GM18505 (cell line): ENCODE measurements at regions not wholly inside any gene's neighbourhood (a gene's known extent, or its start where the extent isn't known, plus 50 kb on each side); places are given as distances from the start of the nearest gene placed in this dataset.

Experiments
- ATAC-seq: cut with Tn5 transposase; IDR thresholded peaks from one replicate; pipeline ENCODE4 v1.9.1; 2021; ENCODE audit not compliant: unreplicated experiment
- POLR2A ChIP-seq: IDR thresholded peaks from 4 replicates; pipeline ENCODE4 v1.6.1; 2011; ENCODE audit warnings: borderline replicate concordance; ENCODE audit not compliant: insufficient read depth, insufficient read length; ENCODE audit errors: extremely low read depth

DNA sequence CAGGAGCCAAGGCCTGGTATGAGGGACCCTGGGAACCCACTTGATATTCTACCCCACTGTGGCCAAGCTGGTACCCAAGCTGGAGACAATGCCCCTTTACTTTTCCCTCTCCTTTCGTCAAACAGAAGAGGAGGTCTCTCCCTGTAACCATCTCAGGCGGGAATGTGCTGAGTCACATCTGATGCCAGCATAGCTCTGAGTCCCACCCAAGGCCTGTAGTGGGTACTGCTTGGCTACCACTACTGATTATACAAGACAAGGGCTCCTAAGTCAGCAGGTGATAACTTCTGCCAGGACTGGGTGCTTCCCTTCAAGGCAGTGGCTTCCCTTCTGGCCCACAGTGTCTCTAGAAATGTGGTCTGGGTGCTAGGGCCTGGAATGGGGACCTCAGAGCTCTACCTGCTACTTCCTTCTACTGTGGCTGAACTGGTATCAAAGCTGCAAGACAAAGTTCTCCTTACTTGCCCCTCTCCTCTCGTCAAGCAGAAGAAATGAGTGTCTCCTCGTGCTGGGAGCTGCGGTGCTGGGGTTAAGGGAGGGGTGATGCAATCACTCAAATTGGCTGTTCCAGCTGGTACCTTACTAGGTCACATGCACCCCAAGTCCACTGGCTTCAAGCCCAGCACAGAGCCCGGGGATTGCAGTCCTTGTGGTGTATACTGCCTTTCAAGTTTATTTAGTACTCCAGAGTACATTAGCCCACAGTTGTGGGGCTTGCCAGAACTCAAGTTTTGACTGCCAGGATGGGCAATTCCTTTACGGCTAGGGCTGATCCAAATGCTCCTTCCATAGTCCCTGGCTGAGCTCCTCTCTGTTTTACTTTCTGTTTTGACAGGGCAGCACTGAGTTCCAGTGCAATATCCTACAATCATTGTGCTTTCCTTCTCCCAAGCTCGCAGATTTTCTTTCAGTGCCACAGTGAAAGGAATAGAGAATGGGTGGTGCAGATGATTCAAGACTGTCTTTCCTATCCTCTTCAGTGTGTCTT, 419.7 kb upstream of the CNTN5 start:
- no peak for TF ChIP-seq POLR2A
- no peak for ATAC-seq

DNA sequence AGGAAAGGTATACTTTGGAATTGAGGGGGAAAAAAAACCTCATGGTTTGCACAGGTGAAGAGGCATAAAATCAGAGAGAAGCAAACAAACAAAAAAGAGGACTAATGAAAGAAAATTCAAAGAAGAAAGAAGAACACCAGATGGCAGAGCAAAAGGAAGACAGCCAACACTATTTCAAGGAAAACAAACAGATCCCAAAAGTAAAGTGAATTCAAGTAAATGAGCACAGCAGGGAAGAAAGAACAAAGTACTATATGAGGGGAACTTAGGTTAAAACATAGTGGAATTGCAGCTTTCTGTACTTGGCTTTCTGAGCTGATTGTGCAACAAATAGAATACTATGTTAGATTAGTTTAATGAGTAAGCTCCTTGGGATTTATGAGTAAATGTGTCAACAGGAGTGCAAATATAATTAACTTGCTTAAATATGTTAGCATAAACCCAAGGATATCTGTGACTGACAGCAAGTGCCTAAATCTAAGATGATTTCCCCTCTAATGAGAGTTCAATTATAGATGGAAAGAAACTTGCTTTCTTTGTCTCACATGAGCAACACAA, 404.6 kb upstream of the CNTN5 start:
- no peak for ATAC-seq

DNA sequence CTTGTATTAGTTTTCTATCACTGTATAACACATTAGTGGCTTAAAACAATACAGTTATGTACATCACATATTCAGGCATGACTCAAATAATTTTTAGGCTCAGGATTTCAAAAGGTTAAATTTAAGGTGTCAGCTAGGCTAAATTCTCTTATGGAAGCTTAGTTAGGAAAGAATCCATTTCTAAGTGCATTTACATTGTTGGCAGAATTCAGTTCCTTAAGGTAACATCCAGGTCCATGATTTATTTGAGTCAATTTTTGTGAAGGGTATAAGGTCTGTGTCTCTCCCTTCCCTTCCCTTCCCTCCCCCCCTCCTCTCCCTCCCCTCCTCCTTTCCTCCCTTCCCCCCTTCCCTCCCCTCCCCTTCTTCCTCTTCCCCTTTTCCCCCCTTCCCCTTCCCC, 399.0 kb upstream of the CNTN5 start:
- no peak for TF ChIP-seq POLR2A
- no peak for ATAC-seq

More for the DNA sequence above, 404.6 kb upstream of the CNTN5 start:
- no peak for TF ChIP-seq POLR2A

DNA sequence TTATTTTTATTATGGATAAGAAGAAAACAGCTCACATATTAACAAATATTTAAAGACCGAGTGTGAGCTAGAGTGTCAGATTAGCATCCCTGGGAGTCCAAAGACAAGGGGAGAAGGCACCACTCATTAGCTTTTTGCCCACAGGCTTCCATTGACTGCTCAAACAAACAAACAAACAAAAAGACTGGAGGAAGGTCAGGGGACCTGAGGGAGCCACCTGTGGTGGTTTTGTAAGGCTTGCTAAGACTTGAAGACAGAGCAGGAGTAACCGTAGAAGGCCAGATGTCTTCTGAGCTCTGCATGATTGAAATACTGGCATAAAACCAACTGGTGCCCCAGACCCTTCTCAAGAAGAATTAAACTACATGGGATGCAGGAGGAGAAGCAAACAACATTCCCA, 395.2 kb upstream of the CNTN5 start:
- no peak for ATAC-seq
- no peak for TF ChIP-seq POLR2A

DNA sequence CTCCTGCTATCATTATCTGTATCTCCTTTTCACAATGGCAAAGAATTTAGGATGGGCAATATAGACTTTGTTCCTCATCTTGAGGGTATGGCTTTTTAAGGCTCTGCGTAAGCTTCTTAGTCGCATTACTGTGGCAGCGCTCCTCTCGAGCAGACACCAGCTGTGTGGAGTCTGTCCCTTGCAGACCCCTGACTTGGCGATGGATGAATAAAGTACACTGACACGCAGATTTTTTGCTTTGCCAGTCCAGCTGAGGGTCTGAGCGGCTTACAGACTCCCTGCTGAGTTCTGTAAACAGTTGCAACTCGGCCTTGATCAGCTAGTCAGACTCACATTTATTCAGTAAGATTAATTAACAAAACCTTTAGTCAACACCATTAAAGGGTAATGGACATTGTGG, 390.0 kb upstream of the CNTN5 start:
- TF ChIP-seq POLR2A: no peak
- ATAC-seq: no peak

DNA sequence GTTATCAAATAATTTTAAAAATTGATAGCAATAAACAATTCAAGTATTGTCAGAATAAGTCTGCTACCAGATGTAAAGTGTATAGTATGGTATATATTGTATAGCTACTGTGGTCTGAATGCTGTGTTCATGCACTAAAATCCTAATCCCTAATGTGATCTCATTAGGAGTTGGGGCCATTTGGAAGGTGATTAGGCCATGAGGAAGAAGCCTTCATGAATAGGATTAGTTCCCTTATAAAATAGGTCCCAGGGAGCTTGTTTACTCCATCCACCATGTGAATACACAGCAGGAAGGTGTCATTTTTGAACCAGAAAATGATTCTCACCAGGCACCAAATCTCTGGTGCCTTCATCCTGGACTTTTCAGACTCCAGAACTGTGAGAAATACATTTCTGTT, 363.0 kb upstream of the CNTN5 start:
- TF ChIP-seq POLR2A: no peak
- no peak for ATAC-seq

DNA sequence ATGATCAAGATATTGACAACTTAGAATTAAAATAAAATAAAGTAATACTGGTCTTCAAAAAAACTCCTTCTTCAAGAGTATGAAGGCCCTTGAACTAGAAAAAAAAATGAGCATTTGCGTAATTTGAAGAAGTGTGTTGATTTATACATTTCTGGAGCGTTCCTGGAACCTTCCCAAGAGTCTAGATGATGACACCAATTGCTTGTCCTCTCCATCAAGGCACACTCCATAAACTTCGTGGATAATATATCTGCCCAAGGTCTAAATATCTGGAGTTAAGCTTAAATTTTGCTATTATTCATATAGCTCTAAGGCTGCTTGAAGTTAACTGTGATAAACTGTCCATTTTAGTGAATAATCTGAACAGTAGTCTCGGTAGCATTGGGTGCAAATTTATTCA, 361.3 kb upstream of the CNTN5 start:
- ATAC-seq: no peak
- no peak for TF ChIP-seq POLR2A

DNA sequence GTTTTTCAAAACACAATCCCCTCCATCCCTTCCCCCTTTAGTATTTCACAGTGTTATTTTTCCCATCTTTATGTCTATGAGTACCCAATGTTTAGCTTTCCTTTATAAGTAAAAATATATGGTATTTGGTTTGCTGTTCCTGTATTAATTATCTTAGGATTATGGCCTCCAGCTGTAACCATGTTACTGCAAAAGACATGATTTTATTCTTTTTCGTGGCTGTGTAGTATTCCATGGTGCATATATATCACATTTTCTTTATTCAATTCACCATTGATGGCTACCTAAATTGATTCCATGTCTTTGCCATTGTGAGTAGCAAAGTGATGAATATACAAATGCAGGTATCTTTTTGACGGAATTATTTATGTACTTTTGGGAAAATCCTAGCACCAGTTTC, 346.4 kb upstream of the CNTN5 start:
- no peak for TF ChIP-seq POLR2A

DNA sequence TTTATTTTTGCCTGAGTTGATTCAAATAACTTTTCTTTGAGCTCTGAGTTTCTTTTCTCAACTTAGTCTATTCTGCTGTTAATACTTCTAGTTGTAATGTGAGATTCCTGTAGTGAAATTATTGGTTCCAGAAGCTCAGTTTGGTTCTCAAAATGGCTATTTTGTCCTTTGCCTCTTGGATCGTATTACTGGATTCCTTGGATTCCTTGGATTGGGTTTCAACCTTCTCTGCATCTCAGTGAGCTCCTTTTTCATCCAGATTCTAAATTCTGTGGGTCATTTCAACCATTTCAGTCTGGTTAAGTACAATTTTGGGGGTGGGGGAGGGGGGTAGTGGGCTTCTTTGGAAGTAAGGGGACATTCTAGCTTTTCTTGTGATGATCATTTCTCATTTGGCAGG, 341.1 kb upstream of the CNTN5 start:
- no peak for TF ChIP-seq POLR2A
- ATAC-seq: no peak

More for the DNA sequence above, 346.4 kb upstream of the CNTN5 start:
- ATAC-seq: no peak

DNA sequence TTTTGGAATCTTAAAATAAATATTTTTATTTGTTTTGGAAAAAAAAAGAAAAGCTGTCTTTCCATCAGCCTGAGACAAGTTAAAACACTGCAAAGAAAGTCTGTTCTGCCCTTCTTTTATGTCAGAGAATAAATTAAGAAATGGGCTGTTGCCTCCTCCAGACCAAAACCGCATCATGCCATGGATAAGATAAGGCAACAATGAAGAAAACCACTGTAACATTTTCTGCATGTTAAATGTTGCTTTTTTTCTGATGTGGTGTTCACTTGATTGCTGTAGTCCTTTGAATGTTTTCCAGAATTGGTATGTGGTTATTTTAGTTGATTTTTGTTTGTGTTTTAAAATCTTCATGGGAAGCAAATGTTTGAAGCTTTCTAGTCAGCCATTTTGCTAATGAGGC, 319.2 kb upstream of the CNTN5 start:
- no peak for TF ChIP-seq POLR2A
- no peak for ATAC-seq

DNA sequence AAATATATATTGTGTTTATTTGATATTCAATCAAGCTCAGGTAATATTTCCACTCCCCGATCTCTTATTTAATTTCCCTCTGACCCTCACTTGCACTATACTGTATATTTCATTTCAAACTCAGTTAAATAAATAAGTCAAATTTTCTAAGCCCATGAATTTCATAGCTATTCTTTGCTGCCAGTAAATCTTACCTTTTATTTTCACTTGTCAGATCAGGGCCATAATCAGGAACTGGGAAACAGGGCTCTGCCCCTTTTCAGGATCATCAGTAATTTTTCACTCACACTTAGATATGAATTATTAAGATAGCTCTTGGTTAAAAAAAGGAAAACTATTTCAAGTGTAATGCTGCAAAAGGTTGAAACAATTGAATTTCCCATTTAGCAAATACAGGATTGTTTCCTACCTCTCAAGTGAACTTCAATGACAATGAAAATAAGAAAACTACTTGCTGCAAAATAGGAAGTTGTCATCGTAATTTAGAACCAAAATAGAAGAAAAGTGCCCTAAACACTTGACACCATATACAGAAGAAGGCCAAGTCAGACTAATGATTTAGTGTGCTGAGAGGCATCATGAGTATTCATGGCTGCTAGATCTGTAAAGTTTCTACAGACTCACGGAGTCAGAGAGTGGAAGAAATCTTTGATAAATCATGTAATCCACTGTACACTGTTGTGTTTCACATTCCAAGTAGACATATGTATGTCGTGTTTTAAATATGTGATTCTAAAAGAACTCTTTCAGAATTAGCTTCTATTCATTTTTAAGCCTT, 316.8 kb upstream of the CNTN5 start:
- ATAC-seq: no peak
- no peak for TF ChIP-seq POLR2A

DNA sequence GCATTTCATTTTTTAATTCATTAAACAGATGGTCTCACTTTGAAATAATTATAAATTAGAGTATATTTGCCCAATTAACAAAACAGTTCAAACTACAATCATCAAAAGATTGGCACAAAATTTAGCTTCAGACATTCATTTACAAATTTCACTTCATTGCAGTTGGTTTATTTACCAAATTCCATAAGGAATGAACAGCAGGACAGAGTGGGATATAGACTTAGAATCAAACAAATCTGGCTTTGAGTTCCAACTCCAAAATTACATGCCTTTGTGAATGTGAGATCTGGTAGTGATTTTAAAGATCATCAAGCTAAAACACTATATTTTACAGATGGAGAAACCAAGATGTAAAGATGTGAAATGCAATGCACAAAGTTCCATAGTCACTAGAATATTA, 310.7 kb upstream of the CNTN5 start:
- ATAC-seq: no peak
- no peak for TF ChIP-seq POLR2A

DNA sequence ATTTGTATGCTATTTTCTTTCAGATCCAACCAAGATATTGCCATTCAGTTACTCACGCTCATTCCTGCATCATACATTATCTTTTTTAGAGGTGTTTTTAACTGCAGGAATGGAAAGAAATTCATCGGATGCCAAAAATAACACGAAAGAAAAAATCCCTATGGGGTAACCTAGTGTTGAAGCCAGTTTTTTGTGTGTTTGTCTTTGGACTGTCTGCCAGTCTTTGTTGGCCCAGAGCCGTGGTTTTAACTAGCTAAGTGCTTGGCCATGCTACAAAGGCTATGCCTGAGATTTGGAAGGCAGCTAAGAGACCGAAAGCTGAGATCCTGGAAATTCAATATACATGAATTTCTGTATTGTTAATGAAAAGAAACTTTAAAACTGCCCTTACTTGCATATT, 309.8 kb upstream of the CNTN5 start:
- TF ChIP-seq POLR2A: no peak
- no peak for ATAC-seq
